Breast epithelium (tissue), 4 donors: ENCODE measurements at regions not wholly inside any gene's neighbourhood (a gene's known extent, or its start where the extent isn't known, plus 50 kb on each side); places are given as distances from the start of the nearest gene placed in this dataset.

Experiments used
- DNase-seq, 2 donors: peaks; one replicate each; pipeline ENCODE4 v3.0.0-alpha.2; 2019; ENCODE audit warnings: low spot score in 2 of 2
- H3K27ac ChIP-seq, 2 donors: fragments of 200-600 bp; sonication (generic) in 1 of 2; one replicate each; pipeline ENCODE4 v1.5.1; 2016 to 2019; ENCODE audit warnings: mild to moderate bottlenecking in 1 of 2
- H3K27me3 ChIP-seq, 2 donors: fragments of 200-600 bp; sonication (generic) in 1 of 2; one replicate each; pipeline versions ENCODE4 v1.5.1 to v1.6.0; 2017 to 2019; ENCODE audit warnings: control low read depth in 1 of 2, mild to moderate bottlenecking in 1 of 2
- H3K36me3 ChIP-seq: fragments of 200-600 bp; one replicate; pipeline ENCODE4 v1.5.1; 2019
- H3K4me1 ChIP-seq, 2 donors: fragments of 200-600 bp; sonication (generic); one replicate each; pipeline ENCODE4 v1.5.1; 2016 to 2019; ENCODE audit warnings: control low read depth in 1 of 2
- H3K4me3 ChIP-seq, 3 donors: fragments of 200-600 bp; sonication (generic); 1 replicate in 2 of 3; 2 replicates in 1 of 3; pipeline ENCODE4 v1.5.1; 2016 to 2019; ENCODE audit warnings: mild to moderate bottlenecking in 3 of 3, moderate library complexity in 2 of 3
- H3K9me3 ChIP-seq, 2 donors: fragments of 200-600 bp; sonication (generic) in 1 of 2; one replicate each; pipeline ENCODE4 v1.5.1; 2016 to 2019; ENCODE audit warnings: control low read depth in 1 of 2
- CTCF ChIP-seq, 3 donors: fragments of 450-650 bp; IDR thresholded peaks; one replicate each; pipeline ENCODE4 v1.5.1; 2016 to 2017; ENCODE audit warnings: antibody characterized with exemption in 3 of 3, mild to moderate bottlenecking in 3 of 3, moderate library complexity in 3 of 3
- POLR2A ChIP-seq: fragments of 450-650 bp; IDR thresholded peaks from one replicate; pipeline ENCODE4 v1.6.1; 2016; ENCODE audit warnings: antibody characterized with exemption, mild to moderate bottlenecking, moderate library complexity
- POLR2AphosphoS5 ChIP-seq, 3 donors: sonication (generic); formaldehyde crosslinking; IDR thresholded peaks; one replicate each; pipeline ENCODE4 v1.6.1; 2017; ENCODE audit warnings: antibody characterized with exemption in 3 of 3
- intact Hi-C: fragments of 100-400 bp; cut with DNase I; formaldehyde crosslinking; loops from one replicate; pipeline ENCODE4 v1.15.1; 2023; ENCODE audit warnings: low total_unique reads

GRCh38 chr4:178745203-178745602, 1303.0 kb upstream of the AGA start:
- DNase-seq = no peak
- no peak for TF ChIP-seq CTCF (IDR thresholded peaks at IDR 0.05)
- no peak for TF ChIP-seq POLR2AphosphoS5 (IDR thresholded peaks at IDR 0.05)
- no peak for TF ChIP-seq POLR2A
- Histone ChIP-seq H3K9me3 (no peaks in the 10 kb centered on the region), H3K4me3 (no peak overlapping the region), H3K4me1 (no peaks in the 10 kb centered on the region), H3K36me3 (no peaks in the 10 kb centered on the region), H3K27ac (no peak overlapping the region), H3K27me3 (no peaks in the 10 kb centered on the region)
- intact Hi-C loops = no loop called here

- DNase-seq = no peak
- Histone ChIP-seq H3K27ac (no peak overlapping the region), H3K36me3 (no peaks in the 10 kb centered on the region), H3K4me1 (no peaks in the 10 kb centered on the region), H3K4me3 (no peak overlapping the region), H3K9me3 (no peaks in the 10 kb centered on the region), H3K27me3 (no peaks in the 10 kb centered on the region)
- intact Hi-C loops = no loop called here
- TF ChIP-seq POLR2A = no peak
These were observed 1310.8 kb upstream of the AGA start for GRCh38 chr4:178752954-178753525.

- no peaks in the 10 kb centered on the region for H3K27me3 ChIP-seq
- no peaks in the 10 kb centered on the region for H3K9me3 ChIP-seq
- DNase-seq = no peak
- TF ChIP-seq POLR2A (no peak), POLR2AphosphoS5 (IDR thresholded peaks at IDR 0.05) (no peak), CTCF (IDR thresholded peaks at IDR 0.05) (no peak)
- no peak overlapping the region for H3K4me3 ChIP-seq
- H3K4me1 ChIP-seq = no peaks in the 10 kb centered on the region
- H3K27ac ChIP-seq = no peak overlapping the region
- no peaks in the 10 kb centered on the region for H3K36me3 ChIP-seq
- intact Hi-C loops = no loop called here
These were observed 1336.3 kb upstream of the AGA start for GRCh38 chr4:178778496-178778895.

- Histone ChIP-seq H3K36me3 (no peaks in the 10 kb centered on the region), H3K4me1 (no peaks in the 10 kb centered on the region), H3K27ac (no peak overlapping the region), H3K9me3 (no peaks in the 10 kb centered on the region), H3K4me3 (no peak overlapping the region), H3K27me3 (no peaks in the 10 kb centered on the region)
- TF ChIP-seq CTCF (IDR thresholded peaks at IDR 0.05) = no peak
- no peak for TF ChIP-seq POLR2A
- no peak for TF ChIP-seq POLR2AphosphoS5 (IDR thresholded peaks at IDR 0.05)
- intact Hi-C loops = no loop called here
- no peak for DNase-seq
These were observed 1339.5 kb upstream of the AGA start for GRCh38 chr4:178781779-178782178.

- Histone ChIP-seq H3K9me3 (no peaks in the 10 kb centered on the region), H3K27ac (no peak overlapping the region), H3K4me3 (no peak overlapping the region), H3K4me1 (no peaks in the 10 kb centered on the region), H3K27me3 (no peaks in the 10 kb centered on the region), H3K36me3 (no peaks in the 10 kb centered on the region)
- intact Hi-C loops = no loop called here
- no peak for DNase-seq
- TF ChIP-seq CTCF (IDR thresholded peaks at IDR 0.05) (no peak), POLR2A (no peak), POLR2AphosphoS5 (IDR thresholded peaks at IDR 0.05) (no peak)
These were observed 1342.3 kb upstream of the AGA start for GRCh38 chr4:178784491-178784890.

- Histone ChIP-seq H3K27ac (no peak overlapping the region), H3K36me3 (no peaks in the 10 kb centered on the region), H3K4me1 (no peaks in the 10 kb centered on the region), H3K4me3 (no peak overlapping the region), H3K9me3 (no peaks in the 10 kb centered on the region), H3K27me3 (no peaks in the 10 kb centered on the region)
- TF ChIP-seq POLR2A (no peak), POLR2AphosphoS5 (IDR thresholded peaks at IDR 0.05) (no peak), CTCF (IDR thresholded peaks at IDR 0.05) (no peak)
- DNase-seq = no peak
- intact Hi-C loops = no loop called here
These were observed 1347.0 kb upstream of the AGA start for GRCh38 chr4:178789279-178789678.
